ENCODE measurements at regions not wholly inside any gene's neighbourhood (a gene's known extent, or its start where the extent isn't known, plus 50 kb on each side); places are given as distances from the start of the nearest gene placed in this dataset.

DNA sequence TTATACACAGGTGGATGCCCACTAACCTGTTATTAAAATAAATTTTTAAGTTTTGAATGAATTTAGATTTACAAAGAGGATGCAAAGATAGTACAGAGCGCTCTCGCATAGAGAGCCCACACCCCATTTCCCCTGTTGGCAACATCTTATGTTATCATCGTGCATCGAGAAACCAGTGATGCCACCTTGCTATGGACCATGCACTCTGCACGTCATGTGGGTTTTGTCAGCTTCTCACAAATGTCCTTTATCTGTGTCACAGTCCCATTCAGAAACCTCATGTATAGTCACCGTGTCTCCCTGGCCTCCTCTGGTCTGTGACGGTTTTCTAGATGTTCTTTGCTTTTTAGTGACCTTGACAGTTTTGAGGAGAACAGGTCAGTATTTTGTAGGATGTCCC lies 60.0 kb downstream of the ING1 start:
- no peak for DNase-seq

GRCh38 chr13:110774051-110774450 lies 60.6 kb downstream of the ING1 start:
- no peak for DNase-seq

- DNase-seq = no peak
Measured at GRCh38 chr13:110774490-110774889, 61.0 kb downstream of the ING1 start.

- DNase-seq = no peak
Measured at GRCh38 chr13:110775576-110775975, 62.1 kb downstream of the ING1 start.

GRCh38 chr13:110777251-110777820 lies 63.8 kb downstream of the ING1 start:
- no peak for DNase-seq

DNA sequence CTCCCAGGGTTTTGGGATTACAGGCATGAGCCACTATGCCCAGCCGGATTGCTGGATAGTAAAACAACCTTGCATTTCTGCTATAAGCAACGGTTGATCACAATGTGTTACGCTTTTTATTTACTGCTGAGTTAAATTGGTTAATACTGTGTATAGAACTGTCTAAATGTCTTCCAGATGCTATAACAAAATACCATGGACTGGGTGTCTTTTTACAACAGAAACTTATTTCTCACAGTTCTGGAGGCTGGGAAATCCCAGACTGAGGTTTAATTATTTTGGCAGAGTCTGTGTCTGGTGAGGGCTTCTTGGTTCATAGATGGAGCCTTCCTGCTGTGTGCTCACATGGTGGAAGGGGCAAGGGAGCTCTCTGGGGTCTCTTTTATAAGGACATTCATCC lies 65.5 kb downstream of the ING1 start:
- DNase-seq = peak; percentile 21

- peak; percentile 49 for DNase-seq
Measured at GRCh38 chr13:110780422-110780821, 66.9 kb downstream of the ING1 start.

GRCh38 chr13:110782185-110782584 lies 68.7 kb downstream of the ING1 start:
- DNase-seq = no peak

- DNase-seq = no peak
Measured at GRCh38 chr13:110784704-110785103, 71.2 kb downstream of the ING1 start.

- no peak for DNase-seq
Measured at GRCh38 chr13:110788778-110789177, 75.3 kb downstream of the ING1 start.

DNA sequence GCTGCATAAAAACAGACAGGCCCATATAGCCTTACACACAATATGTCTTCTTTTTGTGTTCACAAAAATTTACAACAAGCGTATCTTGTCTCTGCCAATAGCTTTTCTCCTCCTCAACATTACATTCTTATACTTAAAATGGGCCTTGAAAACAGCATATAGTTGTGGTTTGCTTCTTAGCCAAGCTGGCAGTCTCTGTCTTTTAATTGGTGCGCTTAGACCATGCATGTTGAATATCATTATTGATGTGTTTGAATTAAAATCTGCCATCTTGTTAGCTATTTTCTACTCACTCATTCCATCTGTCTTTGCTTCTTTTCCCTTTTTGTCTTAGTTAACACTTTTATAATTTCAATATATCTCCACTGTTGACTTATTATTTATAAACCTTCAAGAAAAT lies 76.4 kb downstream of the ING1 start:
- no peak for DNase-seq

DNA sequence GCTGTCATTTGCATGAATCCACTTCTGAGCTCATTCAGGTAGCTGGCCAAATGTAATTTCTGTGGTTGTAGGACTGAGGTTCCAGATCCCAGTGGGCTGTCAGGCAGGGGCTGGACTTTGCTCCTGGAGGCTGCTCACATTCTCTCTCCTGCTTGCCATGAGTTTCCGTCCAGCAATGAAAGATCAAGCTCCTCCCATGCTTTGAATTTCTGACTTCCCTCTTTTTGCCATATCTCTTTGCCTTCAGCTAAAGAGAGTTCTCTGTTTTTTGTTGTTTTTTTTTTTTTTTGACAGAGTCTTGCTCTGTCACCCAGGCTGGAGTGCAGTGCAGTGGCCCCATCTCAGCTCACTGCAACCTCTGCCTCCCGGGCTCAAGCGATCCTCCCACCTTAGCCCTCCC lies 76.9 kb downstream of the ING1 start:
- DNase-seq = no peak

DNA sequence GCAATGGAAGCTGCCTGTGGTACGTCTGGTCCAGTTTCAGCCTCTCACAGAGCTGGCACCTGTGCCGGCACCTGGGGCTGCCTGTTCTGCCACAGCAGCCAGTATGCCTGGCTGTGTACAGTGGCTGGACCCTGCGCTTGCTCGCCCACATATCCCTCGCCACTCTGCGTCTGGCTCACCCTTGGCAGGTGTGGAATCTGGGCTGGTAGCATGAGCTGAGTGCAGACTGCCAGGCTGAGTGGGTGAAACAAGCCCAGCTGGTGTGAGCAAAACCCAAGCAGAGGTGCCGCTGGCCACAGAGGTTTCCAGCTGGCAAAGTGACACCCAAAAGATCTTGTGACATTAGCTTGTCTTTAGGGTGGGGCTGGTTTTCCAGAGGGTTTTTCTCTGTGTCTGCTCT lies 80.7 kb downstream of the ING1 start:
- DNase-seq = no peak

- no peak for DNase-seq
Measured at GRCh38 chr13:110797230-110797877, 83.9 kb downstream of the ING1 start.

DNA sequence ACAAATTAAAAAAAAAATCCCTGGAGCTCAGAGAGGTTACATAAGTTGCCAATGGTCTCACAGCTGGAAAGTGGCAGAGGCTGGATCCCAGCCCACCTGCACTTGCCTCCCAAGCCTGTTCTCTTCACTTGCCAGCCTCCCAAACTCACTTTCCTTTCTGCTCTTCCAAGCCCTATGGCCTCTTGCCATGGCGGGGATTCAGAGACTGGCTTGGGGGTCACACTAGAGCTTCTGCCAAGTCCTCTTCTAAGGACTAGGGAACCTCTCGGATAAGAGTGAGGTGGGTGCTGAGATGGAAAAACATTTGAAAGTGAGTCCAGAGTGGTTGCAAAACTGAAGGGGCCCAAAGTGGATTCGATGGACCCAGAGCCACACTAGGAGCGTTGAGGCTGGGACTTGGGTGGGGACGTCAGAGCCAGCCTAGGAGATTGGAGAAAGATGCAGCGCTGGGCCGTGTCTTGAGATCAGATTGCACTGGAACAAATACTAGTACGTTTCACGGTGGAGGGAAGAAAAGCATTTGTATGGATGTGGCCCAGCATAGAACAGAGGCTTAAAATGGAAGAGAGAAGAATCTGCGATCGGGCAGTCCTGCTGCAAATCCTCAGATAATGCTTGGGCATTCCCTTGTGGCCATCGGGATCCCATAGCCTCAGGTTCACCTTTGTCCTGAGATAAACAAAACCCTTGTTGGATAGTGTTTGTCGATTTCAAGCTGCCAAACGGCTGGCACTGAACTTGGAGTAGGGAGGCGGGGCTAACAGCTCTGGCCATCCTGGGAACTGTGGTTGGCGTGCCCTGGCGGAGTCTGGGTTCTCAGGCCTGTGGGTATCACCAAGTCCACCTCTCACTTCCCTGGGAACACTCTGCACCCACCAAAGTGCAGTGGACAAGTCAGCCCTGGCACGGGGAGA lies 84.8 kb downstream of the ING1 start:
- DNase-seq = no peak

DNA sequence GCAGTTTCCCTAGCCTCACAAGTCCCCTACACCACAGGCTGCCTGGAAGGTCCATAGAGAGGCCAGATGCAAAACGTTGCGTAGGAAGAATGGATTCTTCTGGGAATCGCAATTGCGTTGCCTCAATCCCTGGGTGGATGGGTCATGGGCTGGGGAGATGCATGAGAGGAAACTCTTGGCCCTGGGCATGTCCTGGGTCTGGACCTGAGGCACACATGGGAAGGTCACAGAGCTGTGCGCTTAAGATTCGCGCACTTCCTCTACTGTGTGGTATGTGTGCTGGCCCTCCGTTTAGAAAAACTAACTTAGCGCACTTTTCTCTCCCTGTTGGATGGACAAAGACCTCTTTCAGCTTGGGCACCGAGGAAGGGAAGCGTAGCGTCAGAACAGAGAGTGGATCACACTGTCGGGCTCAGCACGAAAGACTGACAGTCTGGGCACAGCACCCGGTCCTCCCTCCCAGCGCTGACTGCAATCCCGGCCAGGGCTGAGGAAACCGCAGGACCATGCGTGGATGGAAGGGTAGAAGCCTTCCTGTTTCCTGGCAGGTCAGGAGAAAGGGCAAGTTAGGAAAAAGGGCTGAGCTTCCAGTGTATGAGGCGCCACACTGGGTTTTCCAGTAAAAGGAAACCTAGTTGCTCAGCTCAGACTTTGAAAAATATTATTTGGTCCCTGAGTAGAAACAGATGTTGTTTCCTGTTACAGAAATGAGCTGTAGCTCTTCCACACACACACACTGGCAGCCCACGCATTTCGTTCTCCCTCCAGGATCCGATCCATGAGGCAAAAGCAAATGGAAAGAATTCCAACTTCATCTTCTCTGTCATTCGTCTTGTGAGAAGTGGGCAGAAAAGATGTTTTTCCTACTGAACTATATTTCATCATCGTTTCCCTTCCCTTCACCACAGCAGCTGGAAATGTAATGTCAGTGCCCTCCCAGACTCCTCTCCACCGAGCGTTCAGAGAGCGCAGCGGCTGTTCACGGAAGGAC lies 86.0 kb downstream of the ING1 start:
- peak; percentile 93 for DNase-seq

- DNase-seq = no peak
Measured at GRCh38 chr13:110801044-110801443, 87.5 kb downstream of the ING1 start.

DNA sequence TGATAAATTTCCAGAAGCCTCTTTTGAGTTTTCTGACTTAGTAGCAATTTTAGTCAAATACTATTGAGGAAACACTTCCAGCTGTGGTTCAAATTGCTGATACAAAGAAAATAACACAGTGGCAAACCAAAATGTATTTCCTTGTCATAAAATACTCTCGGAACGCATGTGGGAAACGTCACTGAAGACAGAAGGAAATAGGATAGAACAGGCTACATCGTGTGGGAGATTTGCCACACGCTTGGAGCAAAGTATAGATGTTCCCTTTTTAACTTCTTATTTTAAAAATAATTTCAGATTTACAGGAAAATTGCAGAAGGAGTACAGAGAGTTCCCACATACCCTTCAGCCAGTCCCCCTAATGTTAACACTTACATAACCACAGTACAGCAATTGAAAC lies 88.8 kb downstream of the ING1 start:
- DNase-seq = peak; percentile 18

GRCh38 chr13:110806636-110807035 lies 93.1 kb downstream of the ING1 start:
- no peak for DNase-seq

DNA sequence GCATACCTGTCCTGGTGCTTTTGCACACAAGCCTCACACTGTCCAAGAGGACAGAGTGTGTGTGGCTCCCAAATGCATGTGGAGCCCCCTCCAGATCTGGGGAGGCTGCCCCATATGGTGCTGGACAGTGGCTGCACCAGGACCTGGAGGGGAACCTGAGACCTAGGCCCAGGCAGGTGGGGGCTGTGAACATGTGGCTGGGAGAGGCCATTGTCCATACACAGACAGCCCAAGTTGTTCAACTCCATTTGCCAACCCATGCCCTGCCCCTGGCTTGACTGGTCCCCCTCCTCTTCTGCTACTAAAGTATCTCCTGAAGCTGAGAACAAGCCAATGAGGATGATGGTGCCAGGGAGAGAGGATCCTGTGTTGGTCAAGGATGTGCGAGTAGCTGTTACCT lies 94.0 kb downstream of the ING1 start:
- no peak for DNase-seq

- no peak for DNase-seq
Measured at GRCh38 chr13:110808138-110808537, 94.6 kb downstream of the ING1 start.

- DNase-seq = no peak
Measured at GRCh38 chr13:110809871-110810486, 96.5 kb downstream of the ING1 start.

All from skin of body (tissue), 1 donor.